NT2/D1 (cell line): ENCODE measurements at regions not wholly inside any gene's neighbourhood (a gene's known extent, or its start where the extent isn't known, plus 50 kb on each side); places are given as distances from the start of the nearest gene placed in this dataset.

ENCODE experiments used
- YY1 ChIP-seq: IDR thresholded peaks from 2 replicates; pipeline ENCODE4 v1.6.1; 2011; ENCODE audit not compliant: insufficient read length, insufficient read depth
- ZNF274 ChIP-seq: IDR thresholded peaks from 2 replicates; pipeline ENCODE4 v1.6.1; 2011; ENCODE audit warnings: mild to moderate bottlenecking, low read depth, low read length

GRCh38 chr9:79116041-79116440 is 455.7 kb upstream of the TLE4 start:
- TF ChIP-seq ZNF274: no peak
- TF ChIP-seq YY1: no peak
